ENCODE measurements at regions not wholly inside any gene's neighbourhood (a gene's known extent, or its start where the extent isn't known, plus 50 kb on each side); places are given as distances from the start of the nearest gene placed in this dataset.
"Not testable (repeated sequence)": the region's sequence is repeated elsewhere in the genome, so short reads cannot be mapped to it uniquely, and the experiment has no call there.

DNA sequence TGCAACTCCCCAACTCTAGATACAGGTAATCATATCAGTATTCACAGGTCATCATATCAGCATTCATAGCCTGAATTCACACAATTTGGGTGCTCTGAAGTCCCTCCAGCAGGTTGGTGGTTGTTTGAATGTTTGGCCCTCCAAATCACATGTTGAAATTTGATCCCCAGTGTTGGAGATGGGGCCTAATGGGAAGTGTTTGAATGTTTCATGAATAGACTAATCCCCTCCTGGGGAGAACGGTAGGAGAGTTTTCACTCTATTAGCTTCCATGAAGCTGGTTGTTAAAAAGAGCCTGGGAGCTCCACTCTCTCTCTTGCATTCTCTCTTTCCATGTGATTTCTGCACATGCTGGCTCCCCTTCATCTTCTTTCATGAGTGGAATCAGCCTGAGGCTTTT lies 288.6 kb upstream of the PCDH9 start:
- H3K27ac ChIP-seq = no peak overlapping the region
- H3K4me1 ChIP-seq = no peaks in the 10 kb centered on the region
- no peak for DNase-seq (ENCODE audit: low spot score in 2 of 2)
- WGBS, 2 donors = 24 to 42% methylated on average over 1 of the region's 1 CpG
- no peak overlapping the region for H3K4me3 ChIP-seq
- TF ChIP-seq POLR2A (IDR thresholded peaks at IDR 0.05) (no peak), EP300 (IDR thresholded peaks at IDR 0.05) (no peak)
- TF ChIP-seq, protein P1, sequence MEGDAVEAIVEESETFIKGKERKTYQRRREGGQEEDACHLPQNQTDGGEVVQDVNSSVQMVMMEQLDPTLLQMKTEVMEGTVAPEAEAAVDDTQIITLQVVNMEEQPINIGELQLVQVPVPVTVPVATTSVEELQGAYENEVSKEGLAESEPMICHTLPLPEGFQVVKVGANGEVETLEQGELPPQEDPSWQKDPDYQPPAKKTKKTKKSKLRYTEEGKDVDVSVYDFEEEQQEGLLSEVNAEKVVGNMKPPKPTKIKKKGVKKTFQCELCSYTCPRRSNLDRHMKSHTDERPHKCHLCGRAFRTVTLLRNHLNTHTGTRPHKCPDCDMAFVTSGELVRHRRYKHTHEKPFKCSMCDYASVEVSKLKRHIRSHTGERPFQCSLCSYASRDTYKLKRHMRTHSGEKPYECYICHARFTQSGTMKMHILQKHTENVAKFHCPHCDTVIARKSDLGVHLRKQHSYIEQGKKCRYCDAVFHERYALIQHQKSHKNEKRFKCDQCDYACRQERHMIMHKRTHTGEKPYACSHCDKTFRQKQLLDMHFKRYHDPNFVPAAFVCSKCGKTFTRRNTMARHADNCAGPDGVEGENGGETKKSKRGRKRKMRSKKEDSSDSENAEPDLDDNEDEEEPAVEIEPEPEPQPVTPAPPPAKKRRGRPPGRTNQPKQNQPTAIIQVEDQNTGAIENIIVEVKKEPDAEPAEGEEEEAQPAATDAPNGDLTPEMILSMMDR (IDR thresholded peaks at IDR 0.05) = no peak
- H3K9me3 ChIP-seq = no peaks in the 10 kb centered on the region
- no peaks in the 10 kb centered on the region for H3K36me3 ChIP-seq
- no peaks in the 10 kb centered on the region for H3K27me3 ChIP-seq

DNA sequence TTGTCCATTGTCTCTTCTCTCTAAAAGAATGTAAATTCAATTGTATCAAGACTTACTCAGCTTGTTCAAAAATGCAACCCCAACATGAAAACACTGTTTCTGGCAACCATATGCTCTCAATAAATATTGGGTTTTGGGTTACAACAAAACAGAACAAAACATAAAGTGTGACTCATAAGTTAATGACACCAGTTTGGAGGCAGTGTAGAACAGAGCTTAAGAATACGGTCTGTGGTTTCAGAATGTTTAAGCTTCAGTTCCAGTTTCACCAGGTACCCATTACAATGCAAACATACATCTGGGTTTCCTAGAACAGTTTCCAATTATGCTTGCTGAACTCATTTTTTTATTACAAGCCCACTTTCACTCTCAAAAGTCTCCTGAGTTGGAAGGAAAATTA lies 285.8 kb upstream of the PCDH9 start:
- Histone ChIP-seq H3K9me3 (no peaks in the 10 kb centered on the region), H3K27me3 (no peaks in the 10 kb centered on the region), H3K4me3 (no peak overlapping the region), H3K27ac (no peak overlapping the region), H3K36me3 (no peaks in the 10 kb centered on the region), H3K4me1 (no peaks in the 10 kb centered on the region)
- 39 to 49% methylated on average over 1 of the region's 1 CpG for WGBS, 2 donors
- TF ChIP-seq EP300 (IDR thresholded peaks at IDR 0.05) = no peak
- TF ChIP-seq, protein P1 (IDR thresholded peaks at IDR 0.05) = no peak
- no peak for TF ChIP-seq POLR2A (IDR thresholded peaks at IDR 0.05)
- DNase-seq (ENCODE audit: low spot score in 2 of 2) = no peak

DNA sequence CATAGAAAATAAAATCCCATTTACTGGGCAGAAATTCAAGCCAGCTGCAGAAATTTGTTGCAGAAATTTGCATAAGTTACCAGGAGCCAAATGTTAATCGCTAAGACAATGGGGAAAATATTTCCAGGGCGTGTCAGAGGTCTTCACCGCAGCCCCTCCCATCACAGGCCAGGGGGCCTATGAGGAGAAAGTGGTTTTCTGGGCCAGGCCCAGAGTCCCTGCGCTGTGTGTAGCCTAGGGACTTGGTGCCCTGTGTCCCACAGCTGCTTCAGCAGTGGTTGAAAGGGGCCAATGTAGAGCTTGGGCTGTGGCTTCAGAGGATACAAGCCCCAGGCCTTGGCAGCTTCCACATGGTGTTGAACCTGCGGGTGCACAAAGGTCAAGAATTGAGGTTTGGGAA lies 278.9 kb upstream of the PCDH9 start:
- 71 to 84% methylated on average over 5 of the region's 5 CpGs for WGBS, 2 donors
- no peak for TF ChIP-seq EP300 (IDR thresholded peaks at IDR 0.05)
- H3K9me3 ChIP-seq = no peaks in the 10 kb centered on the region
- H3K36me3 ChIP-seq = no peaks in the 10 kb centered on the region
- H3K27me3 ChIP-seq = no peaks in the 10 kb centered on the region
- no peak overlapping the region for H3K4me3 ChIP-seq
- H3K27ac ChIP-seq = no peak overlapping the region
- no peak for DNase-seq (ENCODE audit: low spot score in 2 of 2)
- H3K4me1 ChIP-seq = no peaks in the 10 kb centered on the region

DNA sequence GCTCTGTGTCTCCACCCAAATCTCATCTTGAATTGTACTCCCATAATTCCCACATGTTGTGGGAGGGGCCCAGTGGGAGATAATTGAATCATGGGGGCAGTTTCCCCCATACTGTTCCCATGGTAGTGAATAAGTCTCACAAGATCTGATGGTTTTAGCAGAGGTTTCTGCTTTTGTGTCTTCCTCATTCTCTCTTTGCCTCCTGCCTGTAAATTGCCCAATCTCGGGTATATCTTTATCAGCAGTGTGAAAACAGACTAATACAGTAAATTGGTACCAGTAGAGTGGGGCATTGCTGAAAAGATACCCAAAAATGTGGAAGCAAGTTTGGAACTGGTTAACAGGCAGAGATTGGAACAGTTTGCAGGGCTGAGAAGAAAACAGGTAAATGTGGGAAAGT lies 278.1 kb upstream of the PCDH9 start:
- not testable (repeated sequence) for DNase-seq (ENCODE audit: low spot score in 2 of 2); H3K27ac ChIP-seq; H3K4me1 ChIP-seq; H3K4me3 ChIP-seq; H3K27me3 ChIP-seq; H3K9me3 ChIP-seq; H3K36me3 ChIP-seq
- 78% methylated on average over 1 of the region's 1 CpG for WGBS, 2 donors

DNA sequence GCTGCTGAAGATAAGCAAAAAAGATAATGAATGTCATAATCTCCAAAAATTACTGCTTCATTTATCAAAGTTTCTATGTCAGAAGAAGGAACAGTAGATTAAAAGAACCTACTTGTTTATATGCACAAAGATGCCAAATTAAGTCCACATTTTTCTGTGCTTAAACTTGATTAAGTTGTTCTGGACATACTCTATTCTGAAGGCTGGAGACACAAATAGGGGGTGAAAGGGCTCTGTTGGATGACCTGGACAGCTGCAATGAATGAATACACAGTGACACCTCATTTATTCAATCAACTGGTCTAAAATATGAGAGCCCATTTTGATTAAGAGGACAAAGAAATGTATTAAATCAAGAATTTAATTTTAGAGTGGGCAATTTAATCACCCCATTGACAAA lies 276.3 kb upstream of the PCDH9 start:
- DNase-seq (ENCODE audit: low spot score in 2 of 2) = no peak
- no peaks in the 10 kb centered on the region for H3K4me1 ChIP-seq
- H3K4me3 ChIP-seq = no peak overlapping the region
- no peaks in the 10 kb centered on the region for H3K27me3 ChIP-seq
- TF ChIP-seq EP300 (IDR thresholded peaks at IDR 0.05) (no peak), POLR2A (IDR thresholded peaks at IDR 0.05) (no peak)
- TF ChIP-seq, protein P1 (IDR thresholded peaks at IDR 0.05) = no peak
- no peaks in the 10 kb centered on the region for H3K36me3 ChIP-seq
- no peak overlapping the region for H3K27ac ChIP-seq
- H3K9me3 ChIP-seq = no peaks in the 10 kb centered on the region

DNA sequence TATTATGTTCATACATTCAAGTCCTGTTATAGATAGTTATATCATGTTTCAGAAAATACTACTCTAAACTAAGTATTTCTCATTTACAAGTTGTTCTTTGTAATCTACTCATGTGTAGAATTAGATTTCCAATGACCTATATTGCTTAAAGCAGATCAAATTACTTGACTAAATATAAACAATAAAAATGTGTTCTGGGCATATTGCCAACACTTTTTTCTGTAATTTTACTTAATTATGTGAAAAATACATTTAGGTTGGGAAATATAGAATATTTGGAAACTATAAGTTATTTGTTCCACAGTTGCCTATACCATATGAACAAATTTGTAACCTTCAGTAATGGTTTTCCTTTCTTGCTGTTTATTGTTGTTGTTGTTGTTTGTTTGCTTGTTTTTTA lies 275.2 kb upstream of the PCDH9 start:
- no peak for DNase-seq (ENCODE audit: low spot score in 2 of 2)
- no peaks in the 10 kb centered on the region for H3K9me3 ChIP-seq
- no peak for TF ChIP-seq POLR2A (IDR thresholded peaks at IDR 0.05)
- TF ChIP-seq, protein P1 (IDR thresholded peaks at IDR 0.05) = no peak
- no peak for TF ChIP-seq EP300 (IDR thresholded peaks at IDR 0.05)
- no peak overlapping the region for H3K27ac ChIP-seq
- H3K36me3 ChIP-seq = no peaks in the 10 kb centered on the region
- no peak overlapping the region for H3K4me3 ChIP-seq
- no peaks in the 10 kb centered on the region for H3K27me3 ChIP-seq
- no peaks in the 10 kb centered on the region for H3K4me1 ChIP-seq
